ENCODE measurements at regions not wholly inside any gene's neighbourhood (a gene's known extent, or its start where the extent isn't known, plus 50 kb on each side); places are given as distances from the start of the nearest gene placed in this dataset.

DNA sequence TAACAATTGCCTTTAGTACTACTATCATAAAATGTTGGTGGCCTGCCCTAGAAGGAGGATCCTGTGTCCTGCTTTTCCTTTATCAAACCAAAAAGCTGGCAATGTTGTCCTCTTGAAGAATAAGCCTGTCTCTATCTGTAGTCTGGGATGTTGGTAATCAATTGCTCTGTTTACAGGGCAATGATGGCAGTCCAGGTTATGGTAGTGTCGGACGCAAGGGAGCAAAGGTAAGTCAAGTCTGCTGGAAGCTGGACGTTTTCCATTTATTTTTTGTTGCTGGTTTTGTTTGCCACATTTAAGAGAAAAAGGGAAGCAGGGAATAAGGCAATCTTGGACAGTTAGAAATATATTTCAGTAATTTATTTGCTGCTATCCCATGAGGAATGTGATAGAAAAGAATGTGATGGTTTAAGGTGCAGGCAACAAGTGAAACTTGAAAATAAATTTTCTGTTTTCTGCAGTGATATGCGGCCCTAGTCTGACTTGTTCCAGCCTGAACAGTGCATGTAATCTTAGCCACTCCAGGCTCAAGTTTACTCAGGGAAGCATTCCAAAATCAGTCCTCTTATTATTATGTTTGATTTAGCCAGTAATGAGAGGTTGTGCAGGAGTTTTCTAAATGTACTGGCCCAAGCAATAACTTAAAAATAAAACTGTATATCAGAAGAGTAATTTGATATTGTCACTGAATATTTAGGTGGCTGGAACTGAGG, 110.3 kb downstream of the COL6A6 start:
- no peaks in the 10 kb centered on the region for H3K27me3 ChIP-seq (ENCODE audit: insufficient read depth in 3 of 3, low read length in 2 of 3)
- no peaks in the 10 kb centered on the region for H3K9me3 ChIP-seq
- intact Hi-C loops (cut with DNase I), result no loop called here
- 50 to 60% (median 51%) methylated on average over 4 of the region's 4 CpGs for WGBS, 3 donors
- peaks cover 3% of the 10 kb centered on the region for H3K4me1 ChIP-seq
- DNase-seq, result no peak
- H3K36me3 ChIP-seq (ENCODE audit: insufficient read depth in 1 of 2, low read depth in 1 of 2), result no peaks in the 10 kb centered on the region
- TF ChIP-seq, protein P1, sequence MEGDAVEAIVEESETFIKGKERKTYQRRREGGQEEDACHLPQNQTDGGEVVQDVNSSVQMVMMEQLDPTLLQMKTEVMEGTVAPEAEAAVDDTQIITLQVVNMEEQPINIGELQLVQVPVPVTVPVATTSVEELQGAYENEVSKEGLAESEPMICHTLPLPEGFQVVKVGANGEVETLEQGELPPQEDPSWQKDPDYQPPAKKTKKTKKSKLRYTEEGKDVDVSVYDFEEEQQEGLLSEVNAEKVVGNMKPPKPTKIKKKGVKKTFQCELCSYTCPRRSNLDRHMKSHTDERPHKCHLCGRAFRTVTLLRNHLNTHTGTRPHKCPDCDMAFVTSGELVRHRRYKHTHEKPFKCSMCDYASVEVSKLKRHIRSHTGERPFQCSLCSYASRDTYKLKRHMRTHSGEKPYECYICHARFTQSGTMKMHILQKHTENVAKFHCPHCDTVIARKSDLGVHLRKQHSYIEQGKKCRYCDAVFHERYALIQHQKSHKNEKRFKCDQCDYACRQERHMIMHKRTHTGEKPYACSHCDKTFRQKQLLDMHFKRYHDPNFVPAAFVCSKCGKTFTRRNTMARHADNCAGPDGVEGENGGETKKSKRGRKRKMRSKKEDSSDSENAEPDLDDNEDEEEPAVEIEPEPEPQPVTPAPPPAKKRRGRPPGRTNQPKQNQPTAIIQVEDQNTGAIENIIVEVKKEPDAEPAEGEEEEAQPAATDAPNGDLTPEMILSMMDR (IDR thresholded peaks at IDR 0.05), result no peak
- H3K4me3 ChIP-seq, result no peak overlapping the region
- no peak for ATAC-seq
- no peak overlapping the region for H3K27ac ChIP-seq

DNA sequence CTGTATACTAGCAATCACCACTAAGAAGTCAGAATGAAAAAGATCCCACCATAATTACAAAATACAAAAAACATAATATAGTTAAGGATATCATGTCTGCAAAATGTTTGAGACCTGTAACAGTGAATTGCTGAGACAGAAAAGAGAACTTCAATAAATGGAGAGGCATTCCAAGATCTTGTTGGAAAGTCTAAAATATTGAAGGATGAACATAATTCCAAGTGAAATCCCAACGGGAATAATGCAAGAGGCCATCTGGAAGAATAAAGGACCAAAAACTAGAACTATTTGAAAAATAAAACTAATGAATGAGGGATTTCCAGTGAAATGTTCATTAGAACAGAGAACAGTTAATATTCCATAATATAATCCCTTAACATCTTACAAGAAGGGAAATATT, 110.9 kb downstream of the COL6A6 start:
- no peak overlapping the region for H3K27ac ChIP-seq
- ATAC-seq, result no peak

More for the DNA sequence above, 110.9 kb downstream of the COL6A6 start:
- 33 to 61% (median 58%) methylated on average over 1 of the region's 1 CpG for WGBS, 3 donors
- Histone ChIP-seq H3K4me1 (peaks cover 3% of the 10 kb centered on the region), H3K36me3 (ENCODE audit: insufficient read depth in 1 of 2, low read depth in 1 of 2) (no peaks in the 10 kb centered on the region), H3K27me3 (ENCODE audit: insufficient read depth in 3 of 3, low read length in 2 of 3) (no peaks in the 10 kb centered on the region), H3K4me3 (no peak overlapping the region), H3K9me3 (no peaks in the 10 kb centered on the region)
- intact Hi-C loops (cut with DNase I), result no loop called here
- no peak for DNase-seq
- TF ChIP-seq, protein P1 (IDR thresholded peaks at IDR 0.05), result no peak
